Neuronal stem cell (in vitro differentiated cells): ENCODE measurements at regions not wholly inside any gene's neighbourhood (a gene's known extent, or its start where the extent isn't known, plus 50 kb on each side); places are given as distances from the start of the nearest gene placed in this dataset.

Experiments
- DNase-seq: peaks from one replicate; pipeline ENCODE4 v3.0.0-alpha.2; 2013; ENCODE audit warnings: low spot score
- H2AFZ ChIP-seq: one replicate; pipeline ENCODE4 v1.6.1; 2013; ENCODE audit warnings: mild to moderate bottlenecking, low read length, inconsistent platforms
- H2AK5ac ChIP-seq: 2 replicates; pipeline ENCODE4 v1.6.1; 2013; ENCODE audit warnings: low read depth, mild to moderate bottlenecking, inconsistent platforms, low read length, moderate library complexity, mixed read lengths
- H2BK120ac ChIP-seq: 2 replicates; pipeline ENCODE4 v1.6.1; 2013; ENCODE audit warnings: low read depth, mild to moderate bottlenecking, inconsistent platforms, low read length, moderate library complexity, mixed read lengths
- H2BK12ac ChIP-seq: one replicate; pipeline ENCODE4 v1.6.1; 2013; ENCODE audit warnings: low read length, inconsistent platforms
- H2BK15ac ChIP-seq: 2 replicates; pipeline ENCODE4 v1.6.1; 2013; ENCODE audit warnings: mild to moderate bottlenecking, low read length, inconsistent platforms, mixed read lengths
- H2BK5ac ChIP-seq: one replicate; pipeline ENCODE4 v1.6.1; 2013; ENCODE audit warnings: inconsistent platforms, mild to moderate bottlenecking, low read length, moderate library complexity
- H3K14ac ChIP-seq: one replicate; pipeline ENCODE4 v1.6.1; 2013; ENCODE audit warnings: low read length, inconsistent platforms
- H3K18ac ChIP-seq: 2 replicates; pipeline ENCODE4 v1.6.1; 2013; ENCODE audit warnings: low read length, inconsistent platforms
- H3K23ac ChIP-seq: 2 replicates; pipeline ENCODE4 v1.6.1; 2013; ENCODE audit warnings: low read depth, mild to moderate bottlenecking, mixed read lengths, low read length, inconsistent platforms; ENCODE audit not compliant: poor library complexity
- H3K27ac ChIP-seq: replicated peaks from 3 replicates; pipeline ENCODE4 v1.5.1; 2013; ENCODE audit warnings: low read length, inconsistent platforms
- H3K27me3 ChIP-seq, 3 experiments: 2 replicates each; pipeline ENCODE4 v1.6.1; 2013; ENCODE audit warnings: low read length in 3 of 3, mild to moderate bottlenecking in 2 of 3, inconsistent platforms in 1 of 3, low read depth in 1 of 3, mixed read lengths in 1 of 3, moderate library complexity in 1 of 3; ENCODE audit not compliant: control insufficient read depth in 3 of 3, insufficient read depth in 3 of 3
- H3K36me3 ChIP-seq, 2 donors: replicated peaks in 1 of 2; 2 replicates each; pipeline ENCODE4 v1.6.1; 2013; ENCODE audit warnings: low read length in 2 of 2; ENCODE audit not compliant: control insufficient read depth in 2 of 2, insufficient read depth in 2 of 2
- H3K4ac ChIP-seq: 2 replicates; pipeline ENCODE4 v1.6.1; 2013; ENCODE audit warnings: inconsistent platforms, mild to moderate bottlenecking, low read length, moderate library complexity
- H3K4me1 ChIP-seq, 2 donors: 1 replicate in 1 of 2; 2 replicates in 1 of 2; pipeline ENCODE4 v1.6.1; 2013; ENCODE audit warnings: low read length in 2 of 2, low read depth in 1 of 2; ENCODE audit not compliant: control insufficient read depth in 2 of 2, insufficient read depth in 1 of 2
- H3K4me2 ChIP-seq: one replicate; pipeline ENCODE4 v1.6.1; 2013; ENCODE audit warnings: mild to moderate bottlenecking, low read length, inconsistent platforms; ENCODE audit not compliant: insufficient read depth, poor library complexity, severe bottlenecking
- H3K4me3 ChIP-seq, 2 donors: 2 replicates each; pipeline ENCODE4 v1.5.1; 2013; ENCODE audit warnings: low read length in 2 of 2, mild to moderate bottlenecking in 2 of 2, inconsistent platforms in 1 of 2, moderate library complexity in 1 of 2
- H3K79me1 ChIP-seq: one replicate; pipeline ENCODE4 v1.6.1; 2013; ENCODE audit warnings: low read depth, mild to moderate bottlenecking, inconsistent platforms, low read length, moderate library complexity
- H3K9ac ChIP-seq: one replicate; pipeline ENCODE4 v1.6.1; 2013; ENCODE audit warnings: mild to moderate bottlenecking, low read depth, low read length, inconsistent platforms; ENCODE audit not compliant: poor library complexity
- H3K9me3 ChIP-seq, 2 donors: replicated peaks in 1 of 2; 2 replicates each; pipeline versions ENCODE3 to v1.6.1; 2013; ENCODE audit warnings: low read length in 2 of 2, mild to moderate bottlenecking in 2 of 2, inconsistent platforms in 1 of 2, low read depth in 1 of 2, mixed read lengths in 1 of 2, moderate library complexity in 1 of 2; ENCODE audit not compliant: control insufficient read depth in 2 of 2, insufficient read depth in 1 of 2
- H4K8ac ChIP-seq: one replicate; pipeline ENCODE4 v1.6.1; 2013; ENCODE audit warnings: low read depth, mild to moderate bottlenecking, inconsistent platforms, low read length, moderate library complexity
- H4K91ac ChIP-seq: one replicate; pipeline ENCODE4 v1.6.1; 2013; ENCODE audit warnings: low read length, low read depth, mild to moderate bottlenecking, inconsistent platforms; ENCODE audit not compliant: poor library complexity
- WGBS, 2 donors: extraction: QIAGEN DNeasy Blood & Tissue Kit; methylation state at CpG; one replicate each; pipeline ENCODE4 v1.1.7; 2013; ENCODE audit warnings: missing lambda C conversion rate in 2 of 2, mixed read lengths in 1 of 2; ENCODE audit not compliant: insufficient read length in 2 of 2, insufficient replicate concordance in 1 of 2; ENCODE audit errors: extremely low coverage in 2 of 2; 5-methylcytosine and 5-hydroxymethylcytosine counted together

- H3K4me1 ChIP-seq = peaks cover 0 to 2% of the 10 kb centered on the region in 2 donors
- H3K36me3 ChIP-seq = no peaks in the 10 kb centered on the region
- no CpG with 5 or more reads among the region's 2 CpGs for WGBS, 2 donors
- H2BK5ac ChIP-seq = no peak overlapping the region
- H3K79me1 ChIP-seq = no peaks in the 10 kb centered on the region
- no peak for DNase-seq
- no peak overlapping the region for H3K9ac ChIP-seq
- no peak overlapping the region for H3K18ac ChIP-seq
- H2BK15ac ChIP-seq = no peak overlapping the region
- H3K23ac ChIP-seq = no peak overlapping the region
- H3K4me3 ChIP-seq = no peak overlapping the region
- no peak overlapping the region for H3K4ac ChIP-seq
- H2BK12ac ChIP-seq = no peak overlapping the region
- no peak overlapping the region for H2BK120ac ChIP-seq
- no peak overlapping the region for H4K91ac ChIP-seq
- H3K27me3 ChIP-seq = no peaks in the 10 kb centered on the region
- no peak overlapping the region for H3K14ac ChIP-seq
- no peak overlapping the region for H2AFZ ChIP-seq
- no peak overlapping the region for H4K8ac ChIP-seq
- H3K4me2 ChIP-seq = no peak overlapping the region
- no peak overlapping the region for H2AK5ac ChIP-seq
- no peak overlapping the region for H3K27ac ChIP-seq
- H3K9me3 ChIP-seq = no peaks in the 10 kb centered on the region
Observed at GRCh38 chr3:41040256-41040655, 159.0 kb upstream of the CTNNB1 start.

DNA sequence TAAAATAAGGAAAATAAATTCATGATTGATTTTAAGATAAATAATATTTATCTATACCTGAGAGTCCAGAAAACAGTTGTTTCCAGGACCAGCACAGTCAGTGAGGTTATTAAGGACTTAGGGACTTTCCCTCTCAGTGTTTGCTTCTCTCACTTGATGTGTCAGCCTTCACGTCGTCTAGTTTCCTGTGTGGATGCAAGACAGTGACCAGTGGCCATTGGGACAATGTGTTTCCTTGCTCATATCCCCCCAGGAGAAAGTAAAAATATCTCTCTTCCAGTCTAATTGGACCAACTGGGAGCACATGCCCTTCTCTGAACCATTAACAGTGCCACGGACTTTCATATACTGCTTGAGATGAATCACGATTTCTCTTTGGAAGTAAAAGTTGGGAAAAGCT lies 157.8 kb upstream of the CTNNB1 start:
- Histone ChIP-seq H2AFZ (no peak overlapping the region), H3K9me3 (no peaks in the 10 kb centered on the region), H3K4ac (no peak overlapping the region), H3K27me3 (no peaks in the 10 kb centered on the region), H3K14ac (no peak overlapping the region), H2BK15ac (no peak overlapping the region), H2BK120ac (no peak overlapping the region), H3K4me2 (no peak overlapping the region), H2BK12ac (no peak overlapping the region), H2AK5ac (no peak overlapping the region), H3K9ac (no peak overlapping the region), H3K18ac (no peak overlapping the region), H4K91ac (no peak overlapping the region), H3K4me3 (no peak overlapping the region), H3K79me1 (no peaks in the 10 kb centered on the region), H3K23ac (no peak overlapping the region), H3K36me3 (no peaks in the 10 kb centered on the region), H2BK5ac (no peak overlapping the region), H3K4me1 (peaks cover 0 to 2% of the 10 kb centered on the region in 2 donors), H3K27ac (no peak overlapping the region), H4K8ac (no peak overlapping the region)
- DNase-seq = no peak
- no CpG with 5 or more reads among the region's 4 CpGs for WGBS, 2 donors

DNA sequence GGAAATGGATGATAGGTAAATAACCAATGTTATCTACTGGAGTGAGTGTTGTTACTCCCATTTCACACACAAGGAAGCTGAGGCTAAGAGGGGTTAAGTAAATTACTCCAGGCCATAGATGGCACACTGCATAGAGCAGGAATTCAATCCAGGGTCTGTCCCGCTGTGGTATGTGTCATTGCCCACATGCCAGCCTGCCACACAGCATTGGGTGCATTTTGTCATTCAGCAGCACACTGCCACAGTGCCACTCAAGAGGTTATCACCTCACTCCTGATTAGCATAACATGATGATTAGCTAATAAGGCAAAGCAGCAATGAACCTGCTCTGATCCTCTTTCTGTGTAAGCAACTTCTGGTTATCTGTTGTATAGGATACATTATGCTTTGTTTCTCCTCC lies 157.4 kb upstream of the CTNNB1 start:
- H3K9me3 ChIP-seq = no peaks in the 10 kb centered on the region
- H3K4me2 ChIP-seq = no peak overlapping the region
- no peak overlapping the region for H2BK15ac ChIP-seq
- no peak overlapping the region for H3K4ac ChIP-seq
- H2AFZ ChIP-seq = no peak overlapping the region
- no peak for DNase-seq
- H2BK12ac ChIP-seq = no peak overlapping the region
- no peaks in the 10 kb centered on the region for H3K79me1 ChIP-seq
- no peak overlapping the region for H3K27ac ChIP-seq
- no CpG with 5 or more reads among the region's 1 CpG for WGBS, 2 donors
- no peak overlapping the region for H3K4me3 ChIP-seq
- H3K27me3 ChIP-seq = no peaks in the 10 kb centered on the region
- no peak overlapping the region for H2BK5ac ChIP-seq
- no peak overlapping the region for H2BK120ac ChIP-seq
- no peak overlapping the region for H3K18ac ChIP-seq
- no peak overlapping the region for H3K9ac ChIP-seq
- no peaks in the 10 kb centered on the region for H3K36me3 ChIP-seq
- H3K4me1 ChIP-seq = peaks cover 0 to 2% of the 10 kb centered on the region in 2 donors
- no peak overlapping the region for H2AK5ac ChIP-seq
- H3K14ac ChIP-seq = no peak overlapping the region
- H4K91ac ChIP-seq = no peak overlapping the region
- no peak overlapping the region for H3K23ac ChIP-seq
- H4K8ac ChIP-seq = no peak overlapping the region

- no peak overlapping the region for H3K27ac ChIP-seq
- H4K91ac ChIP-seq = no peak overlapping the region
- no peak overlapping the region for H3K14ac ChIP-seq
- H2BK15ac ChIP-seq = no peak overlapping the region
- no peak overlapping the region for H3K18ac ChIP-seq
- H2AK5ac ChIP-seq = no peak overlapping the region
- H3K9ac ChIP-seq = no peak overlapping the region
- no peak for DNase-seq
- no peak overlapping the region for H3K4me3 ChIP-seq
- peaks cover 0 to 2% of the 10 kb centered on the region in 2 donors for H3K4me1 ChIP-seq
- H4K8ac ChIP-seq = no peak overlapping the region
- H2BK120ac ChIP-seq = no peak overlapping the region
- no peaks in the 10 kb centered on the region for H3K36me3 ChIP-seq
- H3K4me2 ChIP-seq = no peak overlapping the region
- no peak overlapping the region for H3K23ac ChIP-seq
- H3K27me3 ChIP-seq = no peaks in the 10 kb centered on the region
- H3K9me3 ChIP-seq = no peaks in the 10 kb centered on the region
- no peak overlapping the region for H3K4ac ChIP-seq
- H2AFZ ChIP-seq = no peak overlapping the region
- no CpG with 5 or more reads among the region's 5 CpGs for WGBS, 2 donors
- H3K79me1 ChIP-seq = no peaks in the 10 kb centered on the region
- no peak overlapping the region for H2BK5ac ChIP-seq
- H2BK12ac ChIP-seq = no peak overlapping the region
Observed at GRCh38 chr3:41044523-41044922, 154.8 kb upstream of the CTNNB1 start.
